Trophoblast cell (in vitro differentiated cells and primary cell): ENCODE measurements at regions not wholly inside any gene's neighbourhood (a gene's known extent, or its start where the extent isn't known, plus 50 kb on each side); places are given as distances from the start of the nearest gene placed in this dataset.

Source experiments
- DNase-seq, 2 donors: peaks; one replicate each; pipeline ENCODE4 v3.0.0-alpha.2; 2016
- H2AFZ ChIP-seq: 2 replicates; pipeline ENCODE4 v1.6.1; 2013; ENCODE audit warnings: low read length, moderate library complexity, mild to moderate bottlenecking; ENCODE audit not compliant: insufficient read depth, poor library complexity
- H2AK5ac ChIP-seq: 2 replicates; pipeline ENCODE4 v1.6.1; 2013; ENCODE audit warnings: mild to moderate bottlenecking, low read length
- H2BK120ac ChIP-seq: 2 replicates; pipeline ENCODE4 v1.6.1; 2013; ENCODE audit warnings: low read length, mild to moderate bottlenecking, moderate library complexity; ENCODE audit not compliant: insufficient read depth, poor library complexity
- H2BK12ac ChIP-seq: 2 replicates; pipeline ENCODE4 v1.6.1; 2013; ENCODE audit warnings: mild to moderate bottlenecking, low read length, moderate library complexity
- H2BK5ac ChIP-seq: 2 replicates; pipeline ENCODE4 v1.6.1; 2013; ENCODE audit warnings: low read length, low read depth, moderate library complexity, mild to moderate bottlenecking; ENCODE audit not compliant: poor library complexity
- H3K14ac ChIP-seq: 2 replicates; pipeline ENCODE4 v1.6.1; 2013; ENCODE audit warnings: mild to moderate bottlenecking, low read length
- H3K18ac ChIP-seq: 2 replicates; pipeline ENCODE4 v1.6.1; 2013; ENCODE audit warnings: mild to moderate bottlenecking, low read length
- H3K23ac ChIP-seq: 2 replicates; pipeline ENCODE4 v1.6.1; 2013; ENCODE audit warnings: low read length
- H3K27ac ChIP-seq: 2 replicates; pipeline ENCODE4 v1.5.1; 2013; ENCODE audit warnings: low read depth, mild to moderate bottlenecking, inconsistent platforms, low read length, moderate library complexity
- H3K27me3 ChIP-seq: 2 replicates; pipeline ENCODE4 v1.6.1; 2013; ENCODE audit warnings: inconsistent platforms, mild to moderate bottlenecking, low read length, moderate library complexity; ENCODE audit not compliant: insufficient read depth
- H3K36me3 ChIP-seq, 2 experiments: 1 replicate in 1 of 2; 2 replicates in 1 of 2; pipeline ENCODE4 v1.6.1; 2013; ENCODE audit warnings: low read length in 2 of 2, mild to moderate bottlenecking in 2 of 2, moderate library complexity in 1 of 2; ENCODE audit not compliant: insufficient read depth in 2 of 2, control insufficient read depth in 1 of 2
- H3K4ac ChIP-seq: 2 replicates; pipeline ENCODE4 v1.6.1; 2013; ENCODE audit warnings: low read depth, mild to moderate bottlenecking, low read length, moderate library complexity
- H3K4me1 ChIP-seq, 2 experiments: 1 replicate in 1 of 2; 2 replicates in 1 of 2; pipeline ENCODE4 v1.6.1; 2013; ENCODE audit warnings: low read length in 2 of 2, mild to moderate bottlenecking in 2 of 2, moderate library complexity in 1 of 2; ENCODE audit not compliant: insufficient read depth in 2 of 2, control insufficient read depth in 1 of 2
- H3K4me2 ChIP-seq: 2 replicates; pipeline ENCODE4 v1.6.1; 2013; ENCODE audit warnings: inconsistent platforms, mild to moderate bottlenecking, low read length, moderate library complexity
- H3K4me3 ChIP-seq: 2 replicates; pipeline ENCODE4 v1.5.1; 2013; ENCODE audit warnings: mild to moderate bottlenecking, low read depth, low read length, inconsistent platforms
- H3K79me1 ChIP-seq: one replicate; pipeline ENCODE4 v1.6.1; 2013; ENCODE audit warnings: low read length
- H3K79me2 ChIP-seq: 2 replicates; pipeline ENCODE4 v1.6.1; 2013; ENCODE audit warnings: low read length, mild to moderate bottlenecking; ENCODE audit not compliant: control insufficient read depth, insufficient read depth, poor library complexity
- H3K9ac ChIP-seq: 2 replicates; pipeline ENCODE4 v1.6.1; 2013; ENCODE audit warnings: mild to moderate bottlenecking, low read length
- H3K9me3 ChIP-seq: 2 replicates; pipeline ENCODE4 v1.6.1; 2013; ENCODE audit warnings: low read depth, mild to moderate bottlenecking, control low read depth, inconsistent platforms, low read length; ENCODE audit not compliant: insufficient read depth
- H4K12ac ChIP-seq: 2 replicates; pipeline ENCODE4 v1.6.1; 2013; ENCODE audit warnings: low read depth, mild to moderate bottlenecking, low read length, moderate library complexity
- H4K8ac ChIP-seq: 2 replicates; pipeline ENCODE4 v1.6.1; 2013; ENCODE audit warnings: low read depth, mild to moderate bottlenecking, low read length, moderate library complexity
- H4K91ac ChIP-seq: one replicate; pipeline ENCODE4 v1.6.1; 2013; ENCODE audit warnings: low read depth, mild to moderate bottlenecking, low read length, moderate library complexity
- WGBS: extraction: QIAGEN DNeasy Blood & Tissue Kit; methylation state at CpG from one replicate; pipeline ENCODE4 v1.1.7; 2013; ENCODE audit warnings: missing lambda C conversion rate; ENCODE audit not compliant: insufficient read length, insufficient coverage; ENCODE audit errors: extremely low coverage; 5-methylcytosine and 5-hydroxymethylcytosine counted together

- no CpG with 5 or more reads among the region's 1 CpG for WGBS
- Histone ChIP-seq H4K8ac (no peak overlapping the region), H3K9ac (no peak overlapping the region), H3K27me3 (no peaks in the 10 kb centered on the region), H3K4me3 (no peak overlapping the region), H3K14ac (no peak overlapping the region), H3K18ac (no peak overlapping the region), H2AFZ (no peak overlapping the region), H2AK5ac (no peak overlapping the region), H3K36me3 (no peaks in the 10 kb centered on the region), H3K27ac (no peak overlapping the region), H2BK5ac (no peak overlapping the region), H3K79me2 (no peaks in the 10 kb centered on the region), H4K91ac (no peak overlapping the region), H3K4me2 (no peak overlapping the region), H3K23ac (no peak overlapping the region), H3K4ac (no peak overlapping the region), H2BK120ac (no peak overlapping the region), H3K79me1 (no peaks in the 10 kb centered on the region), H3K4me1 (no peaks in the 10 kb centered on the region), H3K9me3 (no peaks in the 10 kb centered on the region), H2BK12ac (no peak overlapping the region), H4K12ac (no peak overlapping the region)
- no peak for DNase-seq
Measured at GRCh38 chr6:135750081-135750480, 101.4 kb upstream of the PDE7B start.

- H2AFZ ChIP-seq, result no peak overlapping the region
- no peak for DNase-seq
- no peak overlapping the region for H4K91ac ChIP-seq
- H3K18ac ChIP-seq, result no peak overlapping the region
- H3K79me1 ChIP-seq, result no peaks in the 10 kb centered on the region
- H4K12ac ChIP-seq, result no peak overlapping the region
- no peak overlapping the region for H3K14ac ChIP-seq
- no peak overlapping the region for H2BK120ac ChIP-seq
- no peaks in the 10 kb centered on the region for H3K79me2 ChIP-seq
- H3K36me3 ChIP-seq, result no peaks in the 10 kb centered on the region
- no peak overlapping the region for H3K9ac ChIP-seq
- H2BK5ac ChIP-seq, result no peak overlapping the region
- no peak overlapping the region for H3K23ac ChIP-seq
- H4K8ac ChIP-seq, result no peak overlapping the region
- H3K27me3 ChIP-seq, result no peaks in the 10 kb centered on the region
- H3K4me2 ChIP-seq, result no peak overlapping the region
- H2BK12ac ChIP-seq, result no peak overlapping the region
- H3K9me3 ChIP-seq, result no peaks in the 10 kb centered on the region
- H3K4ac ChIP-seq, result no peak overlapping the region
- H3K27ac ChIP-seq, result no peak overlapping the region
- H2AK5ac ChIP-seq, result no peak overlapping the region
- H3K4me3 ChIP-seq, result no peak overlapping the region
- H3K4me1 ChIP-seq, result no peaks in the 10 kb centered on the region
- WGBS, result no CpG with 5 or more reads among the region's 3 CpGs
Measured at GRCh38 chr6:135753196-135753595, 98.3 kb upstream of the PDE7B start.

GRCh38 chr6:135759831-135760230 is 91.7 kb upstream of the PDE7B start:
- DNase-seq, result peak in 1 of 2 donors; percentile 52
- Histone ChIP-seq H2AK5ac (no peak overlapping the region), H2BK5ac (no peak overlapping the region), H3K4ac (no peak overlapping the region), H3K79me2 (no peaks in the 10 kb centered on the region), H3K9me3 (no peaks in the 10 kb centered on the region), H3K27me3 (no peaks in the 10 kb centered on the region), H2BK120ac (no peak overlapping the region), H3K27ac (no peak overlapping the region), H3K36me3 (no peaks in the 10 kb centered on the region), H3K4me3 (no peak overlapping the region), H2BK12ac (no peak overlapping the region), H3K14ac (no peak overlapping the region), H3K9ac (no peak overlapping the region), H3K4me2 (no peak overlapping the region), H3K23ac (no peak overlapping the region), H2AFZ (no peak overlapping the region), H4K12ac (no peak overlapping the region), H4K91ac (no peak overlapping the region), H4K8ac (no peak overlapping the region), H3K4me1 (no peaks in the 10 kb centered on the region), H3K18ac (no peak overlapping the region), H3K79me1 (no peaks in the 10 kb centered on the region)
- no CpG with 5 or more reads among the region's 5 CpGs for WGBS

- Histone ChIP-seq H3K4me1 (no peaks in the 10 kb centered on the region), H3K4me2 (no peak overlapping the region), H3K79me1 (no peaks in the 10 kb centered on the region), H3K27me3 (no peaks in the 10 kb centered on the region), H2AFZ (no peak overlapping the region), H3K9me3 (no peaks in the 10 kb centered on the region), H3K4ac (no peak overlapping the region), H2BK5ac (no peak overlapping the region), H4K91ac (no peak overlapping the region), H3K27ac (no peak overlapping the region), H3K9ac (no peak overlapping the region), H3K4me3 (no peak overlapping the region), H3K14ac (no peak overlapping the region), H3K23ac (no peak overlapping the region), H2BK12ac (no peak overlapping the region), H2AK5ac (no peak overlapping the region), H3K79me2 (no peaks in the 10 kb centered on the region), H4K12ac (no peak overlapping the region), H4K8ac (no peak overlapping the region), H3K18ac (no peak overlapping the region), H2BK120ac (no peak overlapping the region), H3K36me3 (no peaks in the 10 kb centered on the region)
- no CpG with 5 or more reads among the region's 1 CpG for WGBS
- DNase-seq, result no peak
Measured at GRCh38 chr6:135774006-135774405, 77.5 kb upstream of the PDE7B start.
